ENCODE measurements at regions not wholly inside any gene's neighbourhood (a gene's known extent, or its start where the extent isn't known, plus 50 kb on each side); places are given as distances from the start of the nearest gene placed in this dataset.

DNA sequence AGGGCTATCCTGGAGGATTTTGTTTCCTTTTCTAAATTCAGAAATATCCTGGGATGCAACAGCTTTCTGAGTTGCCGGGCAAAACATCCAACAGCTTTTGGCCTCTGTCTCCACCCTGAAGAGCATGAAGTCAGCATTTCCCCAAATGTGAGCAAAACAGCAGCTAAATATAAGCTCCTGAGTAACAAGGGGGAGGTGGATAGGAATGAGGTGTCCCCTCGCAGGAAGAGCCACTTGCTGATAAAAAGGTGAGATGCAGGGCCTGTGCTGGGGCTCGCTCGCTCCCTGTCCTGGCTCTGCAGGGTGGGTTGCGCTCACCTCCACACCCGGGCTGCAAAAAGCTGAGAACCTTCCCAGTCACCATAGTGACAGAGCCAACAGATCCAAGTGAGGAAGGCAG lies 264.3 kb downstream of the ZEB1 start:
- DNase-seq: peak; percentile 73

DNA sequence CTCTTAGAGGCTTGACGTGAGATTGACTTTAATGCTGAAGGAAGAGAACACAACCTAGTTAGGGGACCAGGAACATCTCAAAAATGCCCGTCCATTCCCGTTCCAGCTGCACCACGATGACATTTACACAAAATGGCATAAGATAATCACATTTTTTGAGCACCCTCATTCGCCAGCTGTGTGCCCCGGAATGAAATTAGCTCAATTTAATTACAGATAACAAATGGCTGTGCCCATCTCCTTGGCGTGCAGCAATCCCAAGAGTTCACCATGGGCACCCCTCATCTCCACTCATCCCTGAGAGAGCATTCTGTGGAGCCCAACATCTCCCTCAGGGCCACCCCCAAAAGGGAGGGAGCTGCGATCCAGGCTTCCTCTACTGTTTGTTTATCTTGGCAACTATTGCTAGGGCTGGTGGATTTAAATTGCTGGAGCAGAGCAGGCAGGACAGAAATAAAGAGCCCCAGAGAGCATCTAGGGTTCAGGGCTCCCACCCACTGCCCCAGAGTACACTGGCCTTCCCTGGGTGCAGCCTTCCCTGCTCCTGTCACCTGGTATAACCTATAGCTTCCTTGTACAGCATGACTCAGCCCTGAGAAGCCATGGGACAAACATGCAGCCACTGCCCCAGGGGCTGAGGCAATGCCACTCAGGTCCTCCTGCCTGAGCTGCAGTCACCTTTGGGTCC lies 263.5 kb downstream of the ZEB1 start:
- DNase-seq: peak; percentile 45

DNA sequence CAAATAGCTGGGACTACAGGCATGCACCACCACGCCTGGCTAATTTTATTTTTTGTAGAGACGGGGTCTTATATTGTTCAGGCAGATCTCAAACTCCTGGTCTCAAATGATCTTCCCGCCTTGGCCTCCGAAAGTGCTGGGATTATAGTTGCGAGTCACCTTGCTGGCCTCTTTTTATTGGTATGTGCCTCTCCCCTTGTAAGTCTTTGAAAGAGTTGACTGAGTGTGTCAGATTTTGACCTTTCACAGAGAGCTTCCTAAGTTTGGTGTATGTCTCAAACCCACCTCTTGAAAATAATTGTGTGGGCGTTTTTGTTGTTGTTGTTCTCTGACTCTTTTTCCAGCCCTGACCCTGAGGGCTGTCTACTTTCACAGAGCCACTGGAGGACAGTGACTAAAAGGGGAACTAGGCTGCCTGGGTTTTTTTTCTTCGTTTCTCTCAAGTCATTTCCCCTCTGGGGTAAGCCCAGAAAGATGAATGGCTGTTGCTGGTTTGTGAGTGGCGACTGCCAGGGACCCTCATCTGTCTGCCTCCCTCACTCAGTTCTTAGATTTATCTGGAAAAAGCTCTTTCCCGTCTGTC lies 262.8 kb downstream of the ZEB1 start:
- DNase-seq: no peak

DNA sequence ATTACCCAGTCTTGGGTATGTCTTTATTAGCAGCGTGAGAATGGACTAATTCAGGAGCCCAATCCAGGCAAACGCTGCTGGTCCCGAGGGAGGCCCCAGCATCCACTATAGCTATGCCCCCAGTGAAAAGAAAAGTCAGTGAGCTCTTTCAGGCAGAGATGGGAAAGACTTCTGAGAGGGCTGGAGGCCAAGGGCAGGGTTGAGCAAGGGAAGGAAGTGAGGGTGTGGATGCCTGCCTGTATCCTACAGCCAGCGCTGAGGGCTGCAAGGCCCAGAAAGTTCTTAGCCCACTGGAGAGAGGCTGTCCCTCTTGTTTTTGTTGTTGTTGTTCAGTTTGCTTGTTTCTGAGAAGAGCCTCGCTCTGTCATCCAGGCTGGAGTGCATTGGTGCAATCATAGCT lies 261.6 kb downstream of the ZEB1 start:
- DNase-seq: no peak

Data from muscle of arm (tissue), 1 donor.